ENCODE measurements at regions not wholly inside any gene's neighbourhood (a gene's known extent, or its start where the extent isn't known, plus 50 kb on each side); places are given as distances from the start of the nearest gene placed in this dataset.
A peak's percentile ranks its signal among the peaks of the same experiment; 100 is the strongest.
"Not testable (repeated sequence)": the region's sequence is repeated elsewhere in the genome, so short reads cannot be mapped to it uniquely, and the experiment has no call there.

- no peak overlapping the region for H3K4me3 ChIP-seq
- H3K4me1 ChIP-seq: no peaks in the 10 kb centered on the region
- no peak for ATAC-seq
- TF ChIP-seq EP300 (IDR thresholded peaks at IDR 0.05): no peak
- TF ChIP-seq, protein P1, sequence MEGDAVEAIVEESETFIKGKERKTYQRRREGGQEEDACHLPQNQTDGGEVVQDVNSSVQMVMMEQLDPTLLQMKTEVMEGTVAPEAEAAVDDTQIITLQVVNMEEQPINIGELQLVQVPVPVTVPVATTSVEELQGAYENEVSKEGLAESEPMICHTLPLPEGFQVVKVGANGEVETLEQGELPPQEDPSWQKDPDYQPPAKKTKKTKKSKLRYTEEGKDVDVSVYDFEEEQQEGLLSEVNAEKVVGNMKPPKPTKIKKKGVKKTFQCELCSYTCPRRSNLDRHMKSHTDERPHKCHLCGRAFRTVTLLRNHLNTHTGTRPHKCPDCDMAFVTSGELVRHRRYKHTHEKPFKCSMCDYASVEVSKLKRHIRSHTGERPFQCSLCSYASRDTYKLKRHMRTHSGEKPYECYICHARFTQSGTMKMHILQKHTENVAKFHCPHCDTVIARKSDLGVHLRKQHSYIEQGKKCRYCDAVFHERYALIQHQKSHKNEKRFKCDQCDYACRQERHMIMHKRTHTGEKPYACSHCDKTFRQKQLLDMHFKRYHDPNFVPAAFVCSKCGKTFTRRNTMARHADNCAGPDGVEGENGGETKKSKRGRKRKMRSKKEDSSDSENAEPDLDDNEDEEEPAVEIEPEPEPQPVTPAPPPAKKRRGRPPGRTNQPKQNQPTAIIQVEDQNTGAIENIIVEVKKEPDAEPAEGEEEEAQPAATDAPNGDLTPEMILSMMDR (IDR thresholded peaks at IDR 0.05): no peak
- TF ChIP-seq POLR2A (IDR thresholded peaks at IDR 0.05): no peak
- H3K27ac ChIP-seq: no peak overlapping the region
- no peaks in the 10 kb centered on the region for H3K36me3 ChIP-seq
- H3K27me3 ChIP-seq: no peaks in the 10 kb centered on the region
- H3K9me3 ChIP-seq: no peaks in the 10 kb centered on the region
- 89 to 92% methylated on average over 2 of the region's 2 CpGs for WGBS, 2 donors (ENCODE audit: low coverage in 1 of 2)
Measured at GRCh38 chr6:169106176-169106575, 147.5 kb downstream of the THBS2 start.

DNA sequence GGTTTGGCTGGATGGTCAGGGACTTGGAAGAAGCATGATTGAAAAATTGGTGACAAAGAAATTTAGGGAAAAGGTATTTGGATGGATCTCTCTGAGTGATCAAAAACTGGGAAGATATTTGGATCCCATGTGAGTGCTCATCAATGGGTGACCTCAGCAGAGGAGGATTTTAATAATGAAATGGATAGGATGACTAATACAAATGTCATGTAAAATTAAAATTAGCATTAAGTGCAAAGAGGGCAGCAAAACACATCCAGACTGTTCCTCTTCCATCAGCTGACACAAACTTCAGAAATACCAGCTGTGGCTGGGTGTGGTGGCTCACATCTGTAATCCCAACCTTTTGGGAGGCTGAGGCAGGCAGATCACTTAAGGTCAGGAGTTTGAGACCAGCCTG is 151.7 kb downstream of the THBS2 start:
- no peaks in the 10 kb centered on the region for H3K27me3 ChIP-seq
- ATAC-seq: no peak
- H3K36me3 ChIP-seq: no peaks in the 10 kb centered on the region
- TF ChIP-seq, protein P1 (IDR thresholded peaks at IDR 0.05): no peak
- TF ChIP-seq POLR2AphosphoS5 (IDR thresholded peaks at IDR 0.05) (no peak), EP300 (IDR thresholded peaks at IDR 0.05) (no peak), POLR2A (IDR thresholded peaks at IDR 0.05) (no peak)
- H3K27ac ChIP-seq: no peak overlapping the region
- H3K4me3 ChIP-seq: no peak overlapping the region
- no peaks in the 10 kb centered on the region for H3K4me1 ChIP-seq
- no peaks in the 10 kb centered on the region for H3K9me3 ChIP-seq

DNA sequence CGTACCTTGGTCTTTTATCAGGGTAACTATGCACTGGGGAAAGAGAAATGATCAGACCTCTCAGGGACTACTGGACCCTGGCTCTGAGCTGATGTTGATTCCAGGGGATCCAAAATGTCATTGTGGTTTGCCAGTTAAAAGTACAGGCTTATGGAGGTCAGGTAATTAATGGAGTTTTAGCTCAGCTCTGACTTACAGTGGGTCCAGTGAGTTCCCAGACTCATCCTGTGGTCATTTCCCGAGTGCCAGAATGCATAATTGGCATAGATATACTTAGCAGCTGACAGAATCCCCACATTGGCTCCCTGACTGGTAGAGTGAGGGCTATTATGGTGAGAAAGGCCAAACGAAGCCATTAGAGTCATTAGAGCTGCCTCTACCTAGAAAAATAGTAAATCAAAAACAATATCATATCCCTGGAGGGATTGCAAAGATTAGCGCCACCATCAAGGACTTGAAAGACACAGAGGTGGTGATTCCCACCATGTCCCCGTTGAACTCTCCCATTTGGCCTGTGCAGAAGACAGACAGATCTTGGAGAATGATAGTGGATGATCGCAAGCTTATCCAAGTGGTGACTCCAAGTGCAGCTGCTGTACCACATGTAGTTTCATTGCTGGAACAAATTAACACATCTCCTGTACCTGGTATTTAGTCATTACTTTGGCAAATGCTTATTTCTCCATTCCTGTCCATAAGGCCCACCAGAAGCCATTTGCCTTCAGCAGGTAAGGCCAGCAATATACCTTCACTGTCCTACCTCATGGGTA is 152.4 kb downstream of the THBS2 start:
- no peak for ATAC-seq
- H3K36me3 ChIP-seq: no peaks in the 10 kb centered on the region
- H3K9me3 ChIP-seq: no peaks in the 10 kb centered on the region
- 80 to 89% methylated on average over 6 of the region's 6 CpGs for WGBS, 2 donors (ENCODE audit: low coverage in 1 of 2)
- H3K4me1 ChIP-seq: no peaks in the 10 kb centered on the region
- H3K4me3 ChIP-seq: no peak overlapping the region
- no peak overlapping the region for H3K27ac ChIP-seq
- TF ChIP-seq POLR2A (IDR thresholded peaks at IDR 0.05) (no peak), POLR2AphosphoS5 (IDR thresholded peaks at IDR 0.05) (no peak), EP300 (IDR thresholded peaks at IDR 0.05) (no peak)
- TF ChIP-seq, protein P1 (IDR thresholded peaks at IDR 0.05): no peak
- H3K27me3 ChIP-seq: no peaks in the 10 kb centered on the region

- 86 to 93% methylated on average over 2 to 3 of the region's 5 CpGs for WGBS, 2 donors (ENCODE audit: low coverage in 1 of 2)
- no peak for ATAC-seq
- Histone ChIP-seq H3K27me3 (no peaks in the 10 kb centered on the region), H3K4me3 (no peak overlapping the region), H3K36me3 (no peaks in the 10 kb centered on the region), H3K4me1 (no peaks in the 10 kb centered on the region), H3K27ac (no peak overlapping the region), H3K9me3 (no peaks in the 10 kb centered on the region)
- TF ChIP-seq, protein P1 (IDR thresholded peaks at IDR 0.05): peak in 1 of 4 experiments; percentile 7
- TF ChIP-seq POLR2AphosphoS5 (IDR thresholded peaks at IDR 0.05) (no peak), POLR2A (IDR thresholded peaks at IDR 0.05) (no peak)
Measured at GRCh38 chr6:169099411-169100202, 154.0 kb downstream of the THBS2 start.

DNA sequence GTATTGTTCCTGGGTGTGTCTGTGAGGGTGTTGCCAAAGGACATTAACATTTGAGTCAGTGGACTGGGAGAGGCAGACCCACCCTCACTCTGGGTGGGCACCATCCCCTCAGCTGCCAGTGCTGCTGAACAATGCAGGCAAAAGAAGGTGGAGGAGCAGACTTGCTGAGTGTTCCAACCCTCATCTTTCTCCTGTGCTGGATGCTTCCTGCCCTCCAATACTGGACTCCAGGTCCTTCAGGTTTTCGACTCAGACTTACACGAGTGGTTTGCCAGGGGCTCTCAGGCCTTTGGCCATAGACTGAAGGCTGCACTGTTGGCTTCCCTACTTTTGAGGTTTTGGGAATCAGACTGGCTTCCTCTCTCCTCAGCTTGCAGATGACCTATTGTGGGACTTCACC is 155.0 kb downstream of the THBS2 start:
- not testable (repeated sequence) for H3K9me3 ChIP-seq, H3K4me3 ChIP-seq, H3K27ac ChIP-seq, H3K4me1 ChIP-seq, H3K36me3 ChIP-seq, H3K27me3 ChIP-seq, ATAC-seq
- WGBS, 2 donors (ENCODE audit: low coverage in 1 of 2): no CpG with 5 or more reads among the region's 2 CpGs

All from gastroesophageal sphincter (tissue), 4 donors.